ENCODE measurements at regions not wholly inside any gene's neighbourhood (a gene's known extent, or its start where the extent isn't known, plus 50 kb on each side); places are given as distances from the start of the nearest gene placed in this dataset.

- no peaks in the 10 kb centered on the region for H3K9me3 Mint-ChIP-seq (ENCODE audit: unreplicated experiment)
- no peak for TF ChIP-seq CTCF (IDR thresholded peaks at IDR 0.05; ENCODE audit: unreplicated experiment)
- H3K27ac Mint-ChIP-seq (ENCODE audit: unreplicated experiment): no peak overlapping the region
- H3K4me1 Mint-ChIP-seq (ENCODE audit: unreplicated experiment): no peaks in the 10 kb centered on the region
- H3K36me3 Mint-ChIP-seq (ENCODE audit: low read depth, unreplicated experiment): no peaks in the 10 kb centered on the region
- H3K4me3 Mint-ChIP-seq (ENCODE audit: unreplicated experiment): no peak overlapping the region
- no peaks in the 10 kb centered on the region for H3K27me3 Mint-ChIP-seq (ENCODE audit: unreplicated experiment)
- DNase-seq (ENCODE audit: low spot score): no peak
Measured at GRCh38 chr12:86929962-86930361, 673.8 kb upstream of the MGAT4C start.

GRCh38 chr12:86917121-86917520 lies 660.9 kb upstream of the MGAT4C start:
- DNase-seq (ENCODE audit: low spot score): no peak
- H3K4me1 Mint-ChIP-seq (ENCODE audit: unreplicated experiment): no peaks in the 10 kb centered on the region
- H3K36me3 Mint-ChIP-seq (ENCODE audit: low read depth, unreplicated experiment): no peaks in the 10 kb centered on the region
- H3K9me3 Mint-ChIP-seq (ENCODE audit: unreplicated experiment): no peaks in the 10 kb centered on the region
- no peak overlapping the region for H3K27ac Mint-ChIP-seq (ENCODE audit: unreplicated experiment)
- H3K4me3 Mint-ChIP-seq (ENCODE audit: unreplicated experiment): no peak overlapping the region
- peaks cover 3% of the 10 kb centered on the region for H3K27me3 Mint-ChIP-seq (ENCODE audit: unreplicated experiment)
- no peak for TF ChIP-seq CTCF (IDR thresholded peaks at IDR 0.05; ENCODE audit: unreplicated experiment)

GRCh38 chr12:86914721-86915120 lies 658.5 kb upstream of the MGAT4C start:
- no peak overlapping the region for H3K4me3 Mint-ChIP-seq (ENCODE audit: unreplicated experiment)
- peaks cover 4% of the 10 kb centered on the region for H3K27me3 Mint-ChIP-seq (ENCODE audit: unreplicated experiment)
- no peak overlapping the region for H3K27ac Mint-ChIP-seq (ENCODE audit: unreplicated experiment)
- H3K4me1 Mint-ChIP-seq (ENCODE audit: unreplicated experiment): no peaks in the 10 kb centered on the region
- DNase-seq (ENCODE audit: low spot score): peak; percentile 46
- peak; percentile 32 for TF ChIP-seq CTCF (IDR thresholded peaks at IDR 0.05; ENCODE audit: unreplicated experiment)
- no peaks in the 10 kb centered on the region for H3K36me3 Mint-ChIP-seq (ENCODE audit: low read depth, unreplicated experiment)
- no peaks in the 10 kb centered on the region for H3K9me3 Mint-ChIP-seq (ENCODE audit: unreplicated experiment)

- no peak overlapping the region for H3K27ac Mint-ChIP-seq (ENCODE audit: unreplicated experiment)
- H3K9me3 Mint-ChIP-seq (ENCODE audit: unreplicated experiment): no peaks in the 10 kb centered on the region
- no peaks in the 10 kb centered on the region for H3K4me1 Mint-ChIP-seq (ENCODE audit: unreplicated experiment)
- DNase-seq (ENCODE audit: low spot score): no peak
- no peak overlapping the region for H3K4me3 Mint-ChIP-seq (ENCODE audit: unreplicated experiment)
- peaks cover 1% of the 10 kb centered on the region for H3K27me3 Mint-ChIP-seq (ENCODE audit: unreplicated experiment)
- H3K36me3 Mint-ChIP-seq (ENCODE audit: low read depth, unreplicated experiment): no peaks in the 10 kb centered on the region
- no peak for TF ChIP-seq CTCF (IDR thresholded peaks at IDR 0.05; ENCODE audit: unreplicated experiment)
Measured at GRCh38 chr12:86911973-86912372, 655.8 kb upstream of the MGAT4C start.

- no peaks in the 10 kb centered on the region for H3K36me3 Mint-ChIP-seq (ENCODE audit: low read depth, unreplicated experiment)
- no peak for DNase-seq (ENCODE audit: low spot score)
- H3K27ac Mint-ChIP-seq (ENCODE audit: unreplicated experiment): no peak overlapping the region
- no peaks in the 10 kb centered on the region for H3K4me1 Mint-ChIP-seq (ENCODE audit: unreplicated experiment)
- H3K27me3 Mint-ChIP-seq (ENCODE audit: unreplicated experiment): no peaks in the 10 kb centered on the region
- H3K4me3 Mint-ChIP-seq (ENCODE audit: unreplicated experiment): no peak overlapping the region
- H3K9me3 Mint-ChIP-seq (ENCODE audit: unreplicated experiment): no peaks in the 10 kb centered on the region
- no peak for TF ChIP-seq CTCF (IDR thresholded peaks at IDR 0.05; ENCODE audit: unreplicated experiment)
Measured at GRCh38 chr12:86903159-86903558, 647.0 kb upstream of the MGAT4C start.
